H1 (cell line): ENCODE measurements at regions not wholly inside any gene's neighbourhood (a gene's known extent, or its start where the extent isn't known, plus 50 kb on each side); places are given as distances from the start of the nearest gene placed in this dataset.

Experiments used
- BRCA1 ChIP-seq: IDR thresholded peaks from 2 replicates; pipeline ENCODE4 v1.6.1; 2012; ENCODE audit warnings: low read depth, low read length, improper control_type of control experiment
- CTCF ChIP-seq, 3 experiments: IDR thresholded peaks; 1 replicate in 2 of 3; 2 replicates in 1 of 3; pipeline versions ENCODE4 v1.5.1 to v1.6.1; 2011; ENCODE audit warnings: low read length in 3 of 3, mild to moderate bottlenecking in 3 of 3, inconsistent platforms in 2 of 3, low read depth in 1 of 3, moderate library complexity in 1 of 3; ENCODE audit not compliant: insufficient read depth in 1 of 3; ENCODE audit errors: control extremely low read depth in 1 of 3
- EP300 ChIP-seq, 2 experiments: IDR thresholded peaks; 1 replicate in 1 of 2; 2 replicates in 1 of 2; pipeline ENCODE4 v1.6.1; 2011 to 2012; ENCODE audit warnings: low read depth in 2 of 2, low read length in 2 of 2, mild to moderate bottlenecking in 2 of 2, borderline replicate concordance in 1 of 2, inconsistent platforms in 1 of 2, moderate library complexity in 1 of 2
- JUN ChIP-seq: IDR thresholded peaks from 2 replicates; pipeline ENCODE4 v1.6.1; 2011; ENCODE audit warnings: low read depth, mild to moderate bottlenecking, improper control_type of control experiment, low read length
- KDM4A ChIP-seq: IDR thresholded peaks from one replicate; pipeline ENCODE4 v1.7.1; 2012; ENCODE audit warnings: low read depth, mild to moderate bottlenecking, moderate library complexity, low read length, inconsistent platforms; ENCODE audit not compliant: severe bottlenecking
- MAFK ChIP-seq: IDR thresholded peaks from 2 replicates; pipeline ENCODE4 v1.6.1; 2012; ENCODE audit warnings: low read depth, mild to moderate bottlenecking, improper control_type of control experiment, low read length
- POLR2A ChIP-seq, 2 experiments: IDR thresholded peaks; 1 replicate in 1 of 2; 2 replicates in 1 of 2; pipeline ENCODE4 v1.6.1; 2011; ENCODE audit warnings: low read depth in 2 of 2, low read length in 2 of 2, mild to moderate bottlenecking in 2 of 2; ENCODE audit errors: control extremely low read depth in 1 of 2
- POLR2AphosphoS5 ChIP-seq: IDR thresholded peaks from 2 replicates; pipeline ENCODE4 v1.6.1; 2011; ENCODE audit warnings: low read depth, low read length
- RAD21 ChIP-seq, 2 experiments: IDR thresholded peaks in 1 of 2; conservative IDR thresholded peaks in 1 of 2; 2 replicates each; pipeline ENCODE4 v1.6.1; 2011; ENCODE audit warnings: low read depth in 2 of 2, low read length in 2 of 2, improper control_type of control experiment in 1 of 2, inconsistent platforms in 1 of 2, mild to moderate bottlenecking in 1 of 2, moderate library complexity in 1 of 2
- RNF2 ChIP-seq: fragments of 200-900, 300-1000 bp; sonication (generic); IDR thresholded peaks from 2 replicates; pipeline ENCODE4 v1.7.1; 2016; ENCODE audit warnings: borderline replicate concordance, low read depth, mild to moderate bottlenecking, antibody characterized with exemption, low read length; ENCODE audit not compliant: poor library complexity, severe bottlenecking; ENCODE audit errors: missing control alignments
- SP1 ChIP-seq: IDR thresholded peaks from 2 replicates; pipeline ENCODE4 v1.6.1; 2011; ENCODE audit warnings: low read depth, low read length
- TF ChIP-seq, protein P1 (sequence below): IDR thresholded peaks from 2 replicates; pipeline ENCODE4 v1.6.1; 2012; ENCODE audit warnings: inconsistent platforms
- TF ChIP-seq, protein P2 (sequence below): IDR thresholded peaks from 2 replicates; pipeline ENCODE4 v1.6.1; 2012; ENCODE audit warnings: inconsistent platforms

DNA sequence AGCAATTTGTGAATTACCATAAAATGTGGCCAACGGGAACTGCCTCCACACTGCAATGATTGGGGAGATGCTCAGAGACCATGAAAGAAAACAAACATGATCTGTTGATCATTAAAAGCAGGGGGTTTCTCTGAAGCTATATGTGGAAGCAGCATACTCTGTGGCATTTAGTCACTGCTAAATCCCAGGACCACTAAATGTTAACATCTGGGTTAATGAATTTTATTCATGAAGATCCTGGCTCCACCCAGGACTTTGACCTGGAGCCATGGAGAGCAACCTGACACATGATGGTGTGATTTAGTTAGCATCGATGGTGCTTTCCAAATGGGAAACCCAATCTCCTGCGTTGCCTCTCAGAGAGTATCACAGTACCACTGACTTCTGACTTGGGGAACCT is 497.8 kb downstream of the AGTPBP1 start:
- TF ChIP-seq CTCF (IDR thresholded peaks at IDR 0.05; ENCODE audit: control extremely low read depth in 1 of 3, insufficient read depth in 1 of 3, low read depth in 1 of 3, low read length in 3 of 3) (no peak), BRCA1 (no peak), MAFK (no peak), POLR2AphosphoS5 (no peak), POLR2A (IDR thresholded peaks at IDR 0.05; ENCODE audit: control extremely low read depth in 1 of 2, low read depth in 2 of 2, low read length in 2 of 2) (no peak), KDM4A (no peak), SP1 (no peak), RAD21 (IDR thresholded peaks at IDR 0.05 in 1 of 2, conservative IDR thresholded peaks at IDR 0.05 in 1 of 2; ENCODE audit: low read depth in 2 of 2, low read length in 2 of 2) (no peak), RNF2 (no peak), EP300 (IDR thresholded peaks at IDR 0.05; ENCODE audit: borderline replicate concordance in 1 of 2, low read depth in 2 of 2, low read length in 2 of 2) (no peak), JUN (no peak)
- TF ChIP-seq, protein P1, sequence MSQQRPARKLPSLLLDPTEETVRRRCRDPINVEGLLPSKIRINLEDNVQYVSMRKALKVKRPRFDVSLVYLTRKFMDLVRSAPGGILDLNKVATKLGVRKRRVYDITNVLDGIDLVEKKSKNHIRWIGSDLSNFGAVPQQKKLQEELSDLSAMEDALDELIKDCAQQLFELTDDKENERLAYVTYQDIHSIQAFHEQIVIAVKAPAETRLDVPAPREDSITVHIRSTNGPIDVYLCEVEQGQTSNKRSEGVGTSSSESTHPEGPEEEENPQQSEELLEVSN, result no peak
- TF ChIP-seq, protein P2, sequence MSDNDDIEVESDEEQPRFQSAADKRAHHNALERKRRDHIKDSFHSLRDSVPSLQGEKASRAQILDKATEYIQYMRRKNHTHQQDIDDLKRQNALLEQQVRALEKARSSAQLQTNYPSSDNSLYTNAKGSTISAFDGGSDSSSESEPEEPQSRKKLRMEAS, result no peak
